K562 (cell line): ENCODE measurements at regions not wholly inside any gene's neighbourhood (a gene's known extent, or its start where the extent isn't known, plus 50 kb on each side); places are given as distances from the start of the nearest gene placed in this dataset.

Source experiments
- ARID1B ChIP-seq: fragments of 450-650 bp; IDR thresholded peaks from 2 replicates; pipeline ENCODE4 v1.6.1; 2016; ENCODE audit warnings: antibody characterized with exemption, mild to moderate bottlenecking, inconsistent platforms
- CHD2 ChIP-seq: IDR thresholded peaks from 2 replicates; pipeline ENCODE4 v1.6.1; 2011; ENCODE audit warnings: low read depth, low read length
- ESRRA ChIP-seq: fragments of 450-650 bp; IDR thresholded peaks from 2 replicates; pipeline ENCODE4 v1.6.1; 2014; ENCODE audit warnings: low read depth, mild to moderate bottlenecking, moderate library complexity, borderline replicate concordance
- ETS2 ChIP-seq: IDR thresholded peaks from 2 replicates; pipeline ENCODE4 v1.6.1; 2016; ENCODE audit warnings: borderline replicate concordance, missing genetic modification characterization, mild to moderate bottlenecking, moderate library complexity, missing compliant biosample characterization; ENCODE audit not compliant: poor library complexity, severe bottlenecking
- GABPB1 ChIP-seq: sonication (generic); formaldehyde crosslinking; IDR thresholded peaks from 2 replicates; pipeline ENCODE4 v1.8.0; 2022; ENCODE audit warnings: mild to moderate bottlenecking, missing genetic modification reagents
- HDAC3 ChIP-seq: fragments of 450-650 bp; IDR thresholded peaks from 2 replicates; pipeline ENCODE4 v1.6.1; 2018; ENCODE audit warnings: borderline replicate concordance, mild to moderate bottlenecking, moderate library complexity; ENCODE audit not compliant: partially characterized antibody
- PHF21A ChIP-seq: fragments of 450-650 bp; IDR thresholded peaks from 2 replicates; pipeline ENCODE4 v1.6.1; 2017; ENCODE audit warnings: low read depth, borderline replicate concordance
- SMAD4 ChIP-seq: fragments of 250-450 bp; sonication (Bioruptor Pico); conservative IDR thresholded peaks from 2 replicates; pipeline ENCODE4 v1.8.0; 2021; ENCODE audit warnings: inconsistent platforms, mild to moderate bottlenecking, moderate library complexity
- SMC3 ChIP-seq: conservative IDR thresholded peaks from 2 replicates; pipeline ENCODE4 v1.6.1; 2011; ENCODE audit warnings: low read depth, low read length, improper control_type of control experiment; ENCODE audit not compliant: insufficient read depth
- SOX6 ChIP-seq: fragments of 450-650 bp; IDR thresholded peaks from 2 replicates; pipeline ENCODE4 v1.6.1; 2014; ENCODE audit warnings: mild to moderate bottlenecking
- TAL1 ChIP-seq: fragments of 450-650 bp; IDR thresholded peaks from 2 replicates; pipeline ENCODE4 v1.6.1; 2016; ENCODE audit warnings: mild to moderate bottlenecking
- ZNF316 ChIP-seq: fragments of 450-650 bp; IDR thresholded peaks from 2 replicates; pipeline ENCODE4 v1.6.1; 2016
- ZNF766 ChIP-seq: fragments of 200-800 bp; sonication (Bioruptor generic); conservative IDR thresholded peaks from 2 replicates; pipeline ENCODE4 v1.6.1; 2016; ENCODE audit warnings: missing genetic modification characterization, missing compliant biosample characterization
- TF ChIP-seq, protein P1 (sequence below), 2 experiments: fragments of 450-650 bp; formaldehyde crosslinking in 1 of 2; IDR thresholded peaks; 2 replicates each; pipeline versions ENCODE4 v1.4.0 to v1.6.1; 2014 to 2020; ENCODE audit warnings: mild to moderate bottlenecking in 2 of 2, borderline replicate concordance in 1 of 2, low read depth in 1 of 2
- TF ChIP-seq, protein P2 (sequence below): fragments of 200-800 bp; sonication (Bioruptor generic); IDR thresholded peaks from 2 replicates; pipeline ENCODE4 v1.6.1; 2017; ENCODE audit warnings: missing genetic modification characterization, missing compliant biosample characterization
- TF ChIP-seq, protein P3 (sequence below): fragments of 450-650 bp; IDR thresholded peaks from 2 replicates; pipeline ENCODE4 v1.6.1; 2016; ENCODE audit warnings: borderline replicate concordance

DNA sequence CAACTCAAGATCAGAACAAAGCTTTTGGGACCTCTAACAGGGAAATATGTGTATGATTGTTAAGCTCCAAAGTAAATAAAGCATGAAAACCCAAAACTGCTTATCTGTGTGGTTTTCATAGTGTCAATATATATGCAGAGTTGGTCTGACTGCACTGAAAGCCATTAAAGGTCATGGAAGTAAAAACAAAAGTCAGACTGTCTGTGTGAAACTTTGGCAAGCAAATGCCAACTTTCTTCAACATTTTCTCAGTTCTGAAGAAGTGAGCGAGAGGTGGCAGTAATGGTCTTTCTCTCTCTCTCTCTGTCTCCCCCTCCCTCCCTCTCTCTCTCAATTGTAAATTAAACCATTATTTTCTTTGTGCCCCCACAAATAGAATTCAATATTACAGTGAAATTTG, 100.1 kb upstream of the S1PR1 start (continued):
- TF ChIP-seq, protein P1, sequence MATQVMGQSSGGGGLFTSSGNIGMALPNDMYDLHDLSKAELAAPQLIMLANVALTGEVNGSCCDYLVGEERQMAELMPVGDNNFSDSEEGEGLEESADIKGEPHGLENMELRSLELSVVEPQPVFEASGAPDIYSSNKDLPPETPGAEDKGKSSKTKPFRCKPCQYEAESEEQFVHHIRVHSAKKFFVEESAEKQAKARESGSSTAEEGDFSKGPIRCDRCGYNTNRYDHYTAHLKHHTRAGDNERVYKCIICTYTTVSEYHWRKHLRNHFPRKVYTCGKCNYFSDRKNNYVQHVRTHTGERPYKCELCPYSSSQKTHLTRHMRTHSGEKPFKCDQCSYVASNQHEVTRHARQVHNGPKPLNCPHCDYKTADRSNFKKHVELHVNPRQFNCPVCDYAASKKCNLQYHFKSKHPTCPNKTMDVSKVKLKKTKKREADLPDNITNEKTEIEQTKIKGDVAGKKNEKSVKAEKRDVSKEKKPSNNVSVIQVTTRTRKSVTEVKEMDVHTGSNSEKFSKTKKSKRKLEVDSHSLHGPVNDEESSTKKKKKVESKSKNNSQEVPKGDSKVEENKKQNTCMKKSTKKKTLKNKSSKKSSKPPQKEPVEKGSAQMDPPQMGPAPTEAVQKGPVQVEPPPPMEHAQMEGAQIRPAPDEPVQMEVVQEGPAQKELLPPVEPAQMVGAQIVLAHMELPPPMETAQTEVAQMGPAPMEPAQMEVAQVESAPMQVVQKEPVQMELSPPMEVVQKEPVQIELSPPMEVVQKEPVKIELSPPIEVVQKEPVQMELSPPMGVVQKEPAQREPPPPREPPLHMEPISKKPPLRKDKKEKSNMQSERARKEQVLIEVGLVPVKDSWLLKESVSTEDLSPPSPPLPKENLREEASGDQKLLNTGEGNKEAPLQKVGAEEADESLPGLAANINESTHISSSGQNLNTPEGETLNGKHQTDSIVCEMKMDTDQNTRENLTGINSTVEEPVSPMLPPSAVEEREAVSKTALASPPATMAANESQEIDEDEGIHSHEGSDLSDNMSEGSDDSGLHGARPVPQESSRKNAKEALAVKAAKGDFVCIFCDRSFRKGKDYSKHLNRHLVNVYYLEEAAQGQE (IDR thresholded peaks at IDR 0.05; ENCODE audit: borderline replicate concordance), result peak; percentile 23; the same call in 1 of the 2 replicates
- TF ChIP-seq, protein P1 (CRISPR knock-in tag; IDR thresholded peaks at IDR 0.05; ENCODE audit: low read depth), result no peak
- TF ChIP-seq, protein P2, sequence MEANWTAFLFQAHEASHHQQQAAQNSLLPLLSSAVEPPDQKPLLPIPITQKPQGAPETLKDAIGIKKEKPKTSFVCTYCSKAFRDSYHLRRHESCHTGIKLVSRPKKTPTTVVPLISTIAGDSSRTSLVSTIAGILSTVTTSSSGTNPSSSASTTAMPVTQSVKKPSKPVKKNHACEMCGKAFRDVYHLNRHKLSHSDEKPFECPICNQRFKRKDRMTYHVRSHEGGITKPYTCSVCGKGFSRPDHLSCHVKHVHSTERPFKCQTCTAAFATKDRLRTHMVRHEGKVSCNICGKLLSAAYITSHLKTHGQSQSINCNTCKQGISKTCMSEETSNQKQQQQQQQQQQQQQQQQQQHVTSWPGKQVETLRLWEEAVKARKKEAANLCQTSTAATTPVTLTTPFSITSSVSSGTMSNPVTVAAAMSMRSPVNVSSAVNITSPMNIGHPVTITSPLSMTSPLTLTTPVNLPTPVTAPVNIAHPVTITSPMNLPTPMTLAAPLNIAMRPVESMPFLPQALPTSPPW (CRISPR knock-in tag), result peak; percentile 54
- TF ChIP-seq, protein P3, sequence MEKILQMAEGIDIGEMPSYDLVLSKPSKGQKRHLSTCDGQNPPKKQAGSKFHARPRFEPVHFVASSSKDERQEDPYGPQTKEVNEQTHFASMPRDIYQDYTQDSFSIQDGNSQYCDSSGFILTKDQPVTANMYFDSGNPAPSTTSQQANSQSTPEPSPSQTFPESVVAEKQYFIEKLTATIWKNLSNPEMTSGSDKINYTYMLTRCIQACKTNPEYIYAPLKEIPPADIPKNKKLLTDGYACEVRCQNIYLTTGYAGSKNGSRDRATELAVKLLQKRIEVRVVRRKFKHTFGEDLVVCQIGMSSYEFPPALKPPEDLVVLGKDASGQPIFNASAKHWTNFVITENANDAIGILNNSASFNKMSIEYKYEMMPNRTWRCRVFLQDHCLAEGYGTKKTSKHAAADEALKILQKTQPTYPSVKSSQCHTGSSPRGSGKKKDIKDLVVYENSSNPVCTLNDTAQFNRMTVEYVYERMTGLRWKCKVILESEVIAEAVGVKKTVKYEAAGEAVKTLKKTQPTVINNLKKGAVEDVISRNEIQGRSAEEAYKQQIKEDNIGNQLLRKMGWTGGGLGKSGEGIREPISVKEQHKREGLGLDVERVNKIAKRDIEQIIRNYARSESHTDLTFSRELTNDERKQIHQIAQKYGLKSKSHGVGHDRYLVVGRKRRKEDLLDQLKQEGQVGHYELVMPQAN, result no peak
- no peak for TF ChIP-seq CHD2
- 0 out of 2 replicates have a peak, but pooled peaks have one; percentile 16 for TF ChIP-seq SMC3
- no peak for TF ChIP-seq ETS2 (tag)
- peak; percentile 11; the same call in 1 of the 2 replicates for TF ChIP-seq ZNF316
- peak; percentile 22; the same call in 1 of the 2 replicates for TF ChIP-seq SMAD4 (CRISPR knock-in tag)
- no peak for TF ChIP-seq PHF21A
- TF ChIP-seq ARID1B, result peak; percentile 15; the same call in 1 of the 2 replicates
- TF ChIP-seq SOX6, result peak; percentile 61; the same call in 1 of the 2 replicates
- TF ChIP-seq TAL1, result 0 out of 2 replicates have a peak, but pooled peaks have one; percentile 4
- TF ChIP-seq ZNF766 (CRISPR knock-in tag), result 0 out of 2 replicates have a peak, but pooled peaks have one; percentile 33
- TF ChIP-seq HDAC3, result peak; percentile 42
- peak; percentile 39; the same call in 1 of the 2 replicates for TF ChIP-seq ESRRA
- no peak for TF ChIP-seq GABPB1
- TF ChIP-seq, all 486 proteins: peak for 22
